SK-N-SH treated with all-trans-retinoic acid at 6 μM for 48 hours (cell line): ENCODE measurements at regions not wholly inside any gene's neighbourhood (a gene's known extent, or its start where the extent isn't known, plus 50 kb on each side); places are given as distances from the start of the nearest gene placed in this dataset.

Source experiments
- ATAC-seq: fragments of 200-7000 bp; cut with Tn5 transposase; 3 replicates; pipeline ENCODE4 v1.9.1; 2020; ENCODE audit warnings: mild to moderate bottlenecking, moderate library complexity
- ARNTL ChIP-seq: fragments of 450-650 bp; formaldehyde crosslinking; IDR thresholded peaks from 2 replicates; pipeline ENCODE4 v1.5.0; 2020; ENCODE audit warnings: low read depth, mild to moderate bottlenecking, moderate library complexity, borderline replicate concordance
- BACH2 ChIP-seq: fragments of 250-450 bp; sonication (Bioruptor Pico); IDR thresholded peaks from 2 replicates; pipeline ENCODE4 v1.9.0; 2021; ENCODE audit warnings: mild to moderate bottlenecking, borderline replicate concordance
- CREB5 ChIP-seq: fragments of 250-450 bp; sonication (Bioruptor Pico); IDR thresholded peaks from 2 replicates; pipeline ENCODE4 v1.5.1; 2020; ENCODE audit warnings: low read depth, mild to moderate bottlenecking, moderate library complexity
- CSDC2 ChIP-seq: fragments of 250-450 bp; sonication (Bioruptor Pico); IDR thresholded peaks from 2 replicates; pipeline ENCODE4 v1.5.0; 2020; ENCODE audit warnings: mild to moderate bottlenecking, moderate library complexity
- CSRNP3 ChIP-seq: fragments of 250-450 bp; sonication (Bioruptor Pico); IDR thresholded peaks from 2 replicates; pipeline ENCODE4 v1.5.1; 2021; ENCODE audit warnings: mild to moderate bottlenecking, moderate library complexity
- ESRRG ChIP-seq: fragments of 250-450 bp; sonication (Bioruptor Pico); IDR thresholded peaks from 2 replicates; pipeline ENCODE4 v1.6.1; 2021; ENCODE audit warnings: mild to moderate bottlenecking
- GLIS3 ChIP-seq: fragments of 250-450 bp; sonication (Bioruptor Pico); IDR thresholded peaks from 2 replicates; pipeline ENCODE4 v1.5.0; 2020; ENCODE audit warnings: mild to moderate bottlenecking, moderate library complexity
- ISL1 ChIP-seq: fragments of 250-450 bp; sonication (Bioruptor Pico); IDR thresholded peaks from 2 replicates; pipeline ENCODE4 v2.1.2; 2022; ENCODE audit warnings: mild to moderate bottlenecking, moderate library complexity
- OSR1 ChIP-seq: fragments of 250-450 bp; sonication (Bioruptor Pico); IDR thresholded peaks from 2 replicates; pipeline ENCODE4 v1.8.0; 2022; ENCODE audit warnings: moderate library complexity, mild to moderate bottlenecking, inconsistent platforms
- PPARA ChIP-seq: fragments of 250-450 bp; sonication (Bioruptor Pico); IDR thresholded peaks from 2 replicates; pipeline ENCODE4 v1.5.0; 2020; ENCODE audit warnings: mild to moderate bottlenecking, borderline replicate concordance
- RARB ChIP-seq: fragments of 250-450 bp; sonication (Bioruptor Pico); IDR thresholded peaks from 2 replicates; pipeline ENCODE4 v1.8.0; 2021; ENCODE audit warnings: mild to moderate bottlenecking, moderate library complexity
- SNAI2 ChIP-seq: fragments of 250-450 bp; sonication (Bioruptor Pico); IDR thresholded peaks from 2 replicates; pipeline ENCODE4 v1.5.0; 2020; ENCODE audit warnings: mild to moderate bottlenecking, moderate library complexity
- TCF4 ChIP-seq: fragments of 250-450 bp; sonication (Bioruptor Pico); IDR thresholded peaks from 2 replicates; pipeline ENCODE4 v1.8.0; 2021; ENCODE audit warnings: mild to moderate bottlenecking, moderate library complexity, borderline replicate concordance
- TOX ChIP-seq: fragments of 250-450 bp; sonication (Bioruptor Pico); IDR thresholded peaks from 2 replicates; pipeline ENCODE4 v1.8.0; 2021; ENCODE audit warnings: mild to moderate bottlenecking, moderate library complexity, borderline replicate concordance
- TSHZ2 ChIP-seq: fragments of 250-450 bp; sonication (Bioruptor Pico); IDR thresholded peaks from 2 replicates; pipeline ENCODE4 v1.5.0; 2020; ENCODE audit warnings: mild to moderate bottlenecking, moderate library complexity
- ZC3H10 ChIP-seq: fragments of 250-450 bp; sonication (Bioruptor Pico); IDR thresholded peaks from 2 replicates; pipeline ENCODE4 v1.5.1; 2021; ENCODE audit warnings: mild to moderate bottlenecking, moderate library complexity
- ZFP3 ChIP-seq: fragments of 250-450 bp; sonication (Bioruptor Pico); IDR thresholded peaks from 2 replicates; pipeline ENCODE4 v1.5.0; 2020; ENCODE audit warnings: mild to moderate bottlenecking, moderate library complexity
- ZFP30 ChIP-seq: fragments of 450-650 bp; formaldehyde crosslinking; IDR thresholded peaks from 2 replicates; pipeline ENCODE4 v1.5.0; 2022; ENCODE audit warnings: mild to moderate bottlenecking, moderate library complexity
- ZNF565 ChIP-seq: fragments of 450-650 bp; formaldehyde crosslinking; conservative IDR thresholded peaks from 2 replicates; pipeline ENCODE4 v1.5.0; 2020; ENCODE audit warnings: low read depth, mild to moderate bottlenecking, moderate library complexity
- ZNF70 ChIP-seq: fragments of 450-650 bp; formaldehyde crosslinking; IDR thresholded peaks from 2 replicates; pipeline ENCODE4 v1.5.0; 2020; ENCODE audit warnings: mild to moderate bottlenecking, moderate library complexity
- ZNF8 ChIP-seq: fragments of 450-650 bp; formaldehyde crosslinking; IDR thresholded peaks from 2 replicates; pipeline ENCODE4 v1.5.0; 2020; ENCODE audit warnings: mild to moderate bottlenecking, moderate library complexity
- TF ChIP-seq, protein P1 (sequence below): fragments of 250-450 bp; sonication (Bioruptor Pico); IDR thresholded peaks from 2 replicates; pipeline ENCODE4 v1.8.0; 2020; ENCODE audit warnings: mild to moderate bottlenecking, moderate library complexity, borderline replicate concordance

- ATAC-seq, result no peak
- TF ChIP-seq ZC3H10 (CRISPR knock-in tag) (no peak), ZNF565 (CRISPR knock-in tag) (no peak), CSRNP3 (CRISPR knock-in tag) (no peak), PPARA (CRISPR knock-in tag) (no peak), ZNF8 (CRISPR knock-in tag) (no peak), RARB (CRISPR knock-in tag) (no peak), CREB5 (no peak), CSDC2 (CRISPR knock-in tag) (no peak), ZFP30 (CRISPR knock-in tag) (no peak), ARNTL (CRISPR knock-in tag) (no peak), SNAI2 (no peak), BACH2 (CRISPR knock-in tag) (no peak)
- TF ChIP-seq, protein P1, sequence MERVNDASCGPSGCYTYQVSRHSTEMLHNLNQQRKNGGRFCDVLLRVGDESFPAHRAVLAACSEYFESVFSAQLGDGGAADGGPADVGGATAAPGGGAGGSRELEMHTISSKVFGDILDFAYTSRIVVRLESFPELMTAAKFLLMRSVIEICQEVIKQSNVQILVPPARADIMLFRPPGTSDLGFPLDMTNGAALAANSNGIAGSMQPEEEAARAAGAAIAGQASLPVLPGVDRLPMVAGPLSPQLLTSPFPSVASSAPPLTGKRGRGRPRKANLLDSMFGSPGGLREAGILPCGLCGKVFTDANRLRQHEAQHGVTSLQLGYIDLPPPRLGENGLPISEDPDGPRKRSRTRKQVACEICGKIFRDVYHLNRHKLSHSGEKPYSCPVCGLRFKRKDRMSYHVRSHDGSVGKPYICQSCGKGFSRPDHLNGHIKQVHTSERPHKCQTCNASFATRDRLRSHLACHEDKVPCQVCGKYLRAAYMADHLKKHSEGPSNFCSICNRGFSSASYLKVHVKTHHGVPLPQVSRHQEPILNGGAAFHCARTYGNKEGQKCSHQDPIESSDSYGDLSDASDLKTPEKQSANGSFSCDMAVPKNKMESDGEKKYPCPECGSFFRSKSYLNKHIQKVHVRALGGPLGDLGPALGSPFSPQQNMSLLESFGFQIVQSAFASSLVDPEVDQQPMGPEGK (CRISPR knock-in tag), result no peak
- TF ChIP-seq, all 23 proteins: peak for 0
Measured at GRCh38 chrX:104325213-104325585, 70.5 kb upstream of the ESX1 start.

GRCh38 chrX:104324461-104325212, 69.9 kb upstream of the ESX1 start:
- TF ChIP-seq ZNF8 (CRISPR knock-in tag) (no peak), ESRRG (CRISPR knock-in tag) (no peak), TCF4 (CRISPR knock-in tag) (no peak), RARB (CRISPR knock-in tag) (no peak), CSRNP3 (CRISPR knock-in tag) (no peak), ZFP3 (no peak), ISL1 (CRISPR knock-in tag) (no peak), ZC3H10 (CRISPR knock-in tag) (no peak), CSDC2 (CRISPR knock-in tag) (no peak), ZFP30 (CRISPR knock-in tag) (no peak), TSHZ2 (no peak), ARNTL (CRISPR knock-in tag) (no peak), OSR1 (no peak), TOX (CRISPR knock-in tag) (no peak), CREB5 (no peak), ZNF70 (no peak), GLIS3 (CRISPR knock-in tag) (no peak), PPARA (CRISPR knock-in tag) (no peak), SNAI2 (no peak)
- no peak for ATAC-seq
